ENCODE measurements at regions not wholly inside any gene's neighbourhood (a gene's known extent, or its start where the extent isn't known, plus 50 kb on each side); places are given as distances from the start of the nearest gene placed in this dataset.

DNA sequence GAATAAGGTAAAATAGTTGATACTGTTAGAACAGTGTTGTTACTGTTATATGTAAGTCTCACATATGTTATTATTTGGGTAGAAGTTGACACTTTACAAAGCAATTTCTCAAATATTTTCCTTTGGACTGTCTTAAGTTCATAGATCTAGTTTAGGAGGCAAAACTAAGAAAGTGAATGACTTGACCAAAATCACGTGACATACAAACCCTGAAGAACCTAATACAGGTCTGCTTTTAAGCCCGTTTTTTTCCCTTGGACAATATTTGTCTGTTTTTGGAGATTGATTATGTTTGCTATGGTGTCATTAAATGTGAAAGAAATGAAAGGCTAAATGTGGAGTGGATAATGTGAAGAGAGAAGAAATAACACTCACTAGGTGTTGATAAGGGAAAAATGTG lies 644.9 kb upstream of the PITX2 start:
- Histone ChIP-seq H3K9ac (ENCODE audit: low read depth, low read length) (no peak overlapping the region), H3K79me2 (ENCODE audit: insufficient read depth, low read length) (no peaks in the 10 kb centered on the region), H4K20me1 (ENCODE audit: insufficient read depth, low read length) (no peaks in the 10 kb centered on the region), H3K4me2 (ENCODE audit: insufficient read depth, low read length) (no peak overlapping the region), H3K4me1 (ENCODE audit: insufficient read depth, low read length) (no peaks in the 10 kb centered on the region), H3K9me3 (ENCODE audit: insufficient read depth, low read length, severe bottlenecking) (no peaks in the 10 kb centered on the region), H3K36me3 (ENCODE audit: insufficient read depth, low read length) (no peaks in the 10 kb centered on the region), H3K27me3 (ENCODE audit: insufficient read depth, low read length, poor library complexity) (peaks cover 4% of the 10 kb centered on the region), H3K4me3 (ENCODE audit: low read depth in 1 of 2, low read length in 2 of 2) (no peak overlapping the region), H2AFZ (ENCODE audit: low read depth, low read length) (no peak overlapping the region), H3K27ac (ENCODE audit: low read length) (no peak overlapping the region)
- TF ChIP-seq EZH2 (IDR thresholded peaks at IDR 0.05; ENCODE audit: borderline replicate concordance, low read depth, low read length, severe bottlenecking) = no peak
- TF ChIP-seq, protein P1, sequence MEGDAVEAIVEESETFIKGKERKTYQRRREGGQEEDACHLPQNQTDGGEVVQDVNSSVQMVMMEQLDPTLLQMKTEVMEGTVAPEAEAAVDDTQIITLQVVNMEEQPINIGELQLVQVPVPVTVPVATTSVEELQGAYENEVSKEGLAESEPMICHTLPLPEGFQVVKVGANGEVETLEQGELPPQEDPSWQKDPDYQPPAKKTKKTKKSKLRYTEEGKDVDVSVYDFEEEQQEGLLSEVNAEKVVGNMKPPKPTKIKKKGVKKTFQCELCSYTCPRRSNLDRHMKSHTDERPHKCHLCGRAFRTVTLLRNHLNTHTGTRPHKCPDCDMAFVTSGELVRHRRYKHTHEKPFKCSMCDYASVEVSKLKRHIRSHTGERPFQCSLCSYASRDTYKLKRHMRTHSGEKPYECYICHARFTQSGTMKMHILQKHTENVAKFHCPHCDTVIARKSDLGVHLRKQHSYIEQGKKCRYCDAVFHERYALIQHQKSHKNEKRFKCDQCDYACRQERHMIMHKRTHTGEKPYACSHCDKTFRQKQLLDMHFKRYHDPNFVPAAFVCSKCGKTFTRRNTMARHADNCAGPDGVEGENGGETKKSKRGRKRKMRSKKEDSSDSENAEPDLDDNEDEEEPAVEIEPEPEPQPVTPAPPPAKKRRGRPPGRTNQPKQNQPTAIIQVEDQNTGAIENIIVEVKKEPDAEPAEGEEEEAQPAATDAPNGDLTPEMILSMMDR (IDR thresholded peaks at IDR 0.05; ENCODE audit: borderline replicate concordance, extremely low read depth, low read length, poor library complexity, severe bottlenecking) = no peak
- ATAC-seq (ENCODE audit: insufficient read depth, low read depth) = no peak
- no peak for DNase-seq

DNA sequence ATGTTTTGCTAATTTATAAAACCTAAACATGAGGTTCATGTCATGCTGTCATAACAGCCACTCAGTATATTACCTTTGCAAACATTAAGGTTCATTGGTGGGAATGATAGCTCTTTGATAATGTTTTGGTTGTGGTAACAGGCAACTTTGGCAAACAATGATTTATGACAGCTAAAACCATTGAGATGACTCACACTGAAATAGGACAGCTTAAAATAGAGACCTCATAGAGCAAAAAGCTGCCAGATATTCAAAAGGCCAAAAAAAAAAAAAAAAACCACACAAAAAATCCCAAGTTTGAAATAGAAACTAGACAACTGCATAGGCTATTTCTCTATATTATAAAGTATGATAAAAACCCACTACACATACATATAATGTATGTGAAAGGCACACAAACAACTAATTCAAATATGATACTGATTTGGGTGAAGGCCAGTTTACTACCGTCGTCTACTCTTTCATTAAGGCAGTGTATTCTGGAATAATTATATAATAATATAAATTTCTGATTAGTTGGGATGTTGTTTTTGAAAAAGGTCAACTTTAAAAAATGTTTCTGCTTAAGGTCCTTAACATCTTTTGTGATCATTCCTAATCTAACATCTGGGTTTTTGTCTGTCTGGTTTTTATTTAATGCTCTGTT lies 646.0 kb upstream of the PITX2 start:
- no peaks in the 10 kb centered on the region for H3K36me3 ChIP-seq (ENCODE audit: insufficient read depth, low read length)
- no peak overlapping the region for H3K9ac ChIP-seq (ENCODE audit: low read depth, low read length)
- DNase-seq = no peak
- H4K20me1 ChIP-seq (ENCODE audit: insufficient read depth, low read length) = no peaks in the 10 kb centered on the region
- no peaks in the 10 kb centered on the region for H3K9me3 ChIP-seq (ENCODE audit: insufficient read depth, low read length, severe bottlenecking)
- no peak overlapping the region for H3K4me3 ChIP-seq (ENCODE audit: low read depth in 1 of 2, low read length in 2 of 2)
- H2AFZ ChIP-seq (ENCODE audit: low read depth, low read length) = no peak overlapping the region
- no peak overlapping the region for H3K4me2 ChIP-seq (ENCODE audit: insufficient read depth, low read length)
- H3K4me1 ChIP-seq (ENCODE audit: insufficient read depth, low read length) = no peaks in the 10 kb centered on the region
- peaks cover 2% of the 10 kb centered on the region for H3K27me3 ChIP-seq (ENCODE audit: insufficient read depth, low read length, poor library complexity)
- ATAC-seq (ENCODE audit: insufficient read depth, low read depth) = no peak
- no peak overlapping the region for H3K27ac ChIP-seq (ENCODE audit: low read length)
- TF ChIP-seq, protein P1 (IDR thresholded peaks at IDR 0.05; ENCODE audit: borderline replicate concordance, extremely low read depth, low read length, poor library complexity, severe bottlenecking) = no peak
- TF ChIP-seq EZH2 (IDR thresholded peaks at IDR 0.05; ENCODE audit: borderline replicate concordance, low read depth, low read length, severe bottlenecking) = no peak
- no peaks in the 10 kb centered on the region for H3K79me2 ChIP-seq (ENCODE audit: insufficient read depth, low read length)

DNA sequence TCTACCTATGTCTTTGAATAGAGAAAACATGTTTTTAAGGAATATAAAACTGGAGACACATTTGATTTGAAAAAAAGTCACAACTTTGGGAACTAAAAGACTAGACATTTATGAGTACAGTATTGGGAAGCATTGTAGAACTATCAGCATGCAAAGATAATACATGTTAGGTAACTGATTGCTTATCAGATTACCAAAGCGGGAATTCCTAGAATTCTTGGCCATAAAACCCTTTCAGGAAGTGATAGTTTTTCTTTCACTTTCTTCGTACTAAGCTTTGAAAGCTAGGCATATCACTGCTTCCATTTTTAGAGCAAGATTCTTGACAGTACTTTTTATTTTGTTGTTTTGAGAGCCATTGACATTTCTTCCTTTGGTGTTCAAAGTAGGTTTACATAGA lies 646.6 kb upstream of the PITX2 start:
- Histone ChIP-seq H3K4me2 (ENCODE audit: insufficient read depth, low read length) (no peak overlapping the region), H3K4me3 (ENCODE audit: low read depth in 1 of 2, low read length in 2 of 2) (no peak overlapping the region), H3K79me2 (ENCODE audit: insufficient read depth, low read length) (no peaks in the 10 kb centered on the region), H3K27me3 (ENCODE audit: insufficient read depth, low read length, poor library complexity) (no peaks in the 10 kb centered on the region), H2AFZ (ENCODE audit: low read depth, low read length) (no peak overlapping the region), H3K9ac (ENCODE audit: low read depth, low read length) (no peak overlapping the region), H3K4me1 (ENCODE audit: insufficient read depth, low read length) (no peaks in the 10 kb centered on the region), H3K36me3 (ENCODE audit: insufficient read depth, low read length) (no peaks in the 10 kb centered on the region), H3K27ac (ENCODE audit: low read length) (no peak overlapping the region), H4K20me1 (ENCODE audit: insufficient read depth, low read length) (no peaks in the 10 kb centered on the region), H3K9me3 (ENCODE audit: insufficient read depth, low read length, severe bottlenecking) (no peaks in the 10 kb centered on the region)
- no peak for TF ChIP-seq EZH2 (IDR thresholded peaks at IDR 0.05; ENCODE audit: borderline replicate concordance, low read depth, low read length, severe bottlenecking)
- TF ChIP-seq, protein P1 (IDR thresholded peaks at IDR 0.05; ENCODE audit: borderline replicate concordance, extremely low read depth, low read length, poor library complexity, severe bottlenecking) = no peak
- no peak for ATAC-seq (ENCODE audit: insufficient read depth, low read depth)
- DNase-seq = no peak

All from DND-41 (cell line).